Breast epithelium (tissue), 4 donors: ENCODE measurements at regions not wholly inside any gene's neighbourhood (a gene's known extent, or its start where the extent isn't known, plus 50 kb on each side); places are given as distances from the start of the nearest gene placed in this dataset.

Experiments used
- DNase-seq, 2 donors: peaks; one replicate each; pipeline ENCODE4 v3.0.0-alpha.2; 2019; ENCODE audit warnings: low spot score in 2 of 2
- H3K27ac ChIP-seq, 2 donors: fragments of 200-600 bp; sonication (generic) in 1 of 2; one replicate each; pipeline ENCODE4 v1.5.1; 2016 to 2019; ENCODE audit warnings: mild to moderate bottlenecking in 1 of 2
- H3K27me3 ChIP-seq, 2 donors: fragments of 200-600 bp; sonication (generic) in 1 of 2; one replicate each; pipeline versions ENCODE4 v1.5.1 to v1.6.0; 2017 to 2019; ENCODE audit warnings: control low read depth in 1 of 2, mild to moderate bottlenecking in 1 of 2
- H3K36me3 ChIP-seq: fragments of 200-600 bp; one replicate; pipeline ENCODE4 v1.5.1; 2019
- H3K4me1 ChIP-seq, 2 donors: fragments of 200-600 bp; sonication (generic); one replicate each; pipeline ENCODE4 v1.5.1; 2016 to 2019; ENCODE audit warnings: control low read depth in 1 of 2
- H3K4me3 ChIP-seq, 3 donors: fragments of 200-600 bp; sonication (generic); 1 replicate in 2 of 3; 2 replicates in 1 of 3; pipeline ENCODE4 v1.5.1; 2016 to 2019; ENCODE audit warnings: mild to moderate bottlenecking in 3 of 3, moderate library complexity in 2 of 3
- H3K9me3 ChIP-seq, 2 donors: fragments of 200-600 bp; sonication (generic) in 1 of 2; one replicate each; pipeline ENCODE4 v1.5.1; 2016 to 2019; ENCODE audit warnings: control low read depth in 1 of 2
- POLR2A ChIP-seq: fragments of 450-650 bp; IDR thresholded peaks from one replicate; pipeline ENCODE4 v1.6.1; 2016; ENCODE audit warnings: antibody characterized with exemption, mild to moderate bottlenecking, moderate library complexity
- POLR2AphosphoS5 ChIP-seq, 3 donors: sonication (generic); formaldehyde crosslinking; IDR thresholded peaks; one replicate each; pipeline ENCODE4 v1.6.1; 2017; ENCODE audit warnings: antibody characterized with exemption in 3 of 3
- intact Hi-C: fragments of 100-400 bp; cut with DNase I; formaldehyde crosslinking; loops from one replicate; pipeline ENCODE4 v1.15.1; 2023; ENCODE audit warnings: low total_unique reads
- TF ChIP-seq, protein P1 (sequence below), 3 donors: fragments of 450-650 bp; IDR thresholded peaks; one replicate each; pipeline ENCODE4 v1.5.1; 2016 to 2017; ENCODE audit warnings: antibody characterized with exemption in 3 of 3, mild to moderate bottlenecking in 3 of 3, moderate library complexity in 3 of 3

DNA sequence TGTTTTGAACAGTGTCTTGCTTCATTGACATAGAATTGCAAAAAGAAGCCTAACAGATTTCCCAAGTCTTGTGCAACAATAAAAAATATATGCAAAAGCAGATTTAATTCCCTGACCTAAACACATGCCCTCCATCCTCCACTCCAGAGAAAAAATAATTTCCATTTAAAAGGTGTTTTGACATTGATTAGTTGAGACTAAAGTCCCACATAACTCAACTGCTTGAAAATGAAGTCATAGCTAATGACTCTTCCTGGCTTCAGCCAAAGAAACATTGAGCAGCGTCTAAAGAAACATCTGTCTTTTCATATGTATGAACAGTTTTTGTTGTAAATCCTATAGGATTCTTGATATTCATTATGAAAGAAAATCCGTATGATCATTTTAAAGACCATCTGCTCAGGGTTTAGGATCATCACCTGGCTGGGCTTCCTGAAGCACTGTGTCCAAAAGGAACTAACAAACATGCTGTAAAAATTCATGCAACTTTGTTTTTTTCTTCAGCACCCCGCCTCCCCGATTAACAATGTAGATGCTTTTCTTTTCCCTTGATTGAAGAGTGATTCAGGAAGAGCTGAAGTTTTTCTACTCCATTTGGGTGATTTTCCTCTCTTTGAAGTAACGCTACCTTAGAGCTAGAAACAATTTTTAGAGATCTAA is 273.4 kb downstream of the HS3ST1 start:
- Histone ChIP-seq H3K27me3 (no peaks in the 10 kb centered on the region), H3K4me1 (no peaks in the 10 kb centered on the region), H3K27ac (no peak overlapping the region), H3K4me3 (no peak overlapping the region), H3K9me3 (no peaks in the 10 kb centered on the region), H3K36me3 (no peaks in the 10 kb centered on the region)
- TF ChIP-seq, protein P1, sequence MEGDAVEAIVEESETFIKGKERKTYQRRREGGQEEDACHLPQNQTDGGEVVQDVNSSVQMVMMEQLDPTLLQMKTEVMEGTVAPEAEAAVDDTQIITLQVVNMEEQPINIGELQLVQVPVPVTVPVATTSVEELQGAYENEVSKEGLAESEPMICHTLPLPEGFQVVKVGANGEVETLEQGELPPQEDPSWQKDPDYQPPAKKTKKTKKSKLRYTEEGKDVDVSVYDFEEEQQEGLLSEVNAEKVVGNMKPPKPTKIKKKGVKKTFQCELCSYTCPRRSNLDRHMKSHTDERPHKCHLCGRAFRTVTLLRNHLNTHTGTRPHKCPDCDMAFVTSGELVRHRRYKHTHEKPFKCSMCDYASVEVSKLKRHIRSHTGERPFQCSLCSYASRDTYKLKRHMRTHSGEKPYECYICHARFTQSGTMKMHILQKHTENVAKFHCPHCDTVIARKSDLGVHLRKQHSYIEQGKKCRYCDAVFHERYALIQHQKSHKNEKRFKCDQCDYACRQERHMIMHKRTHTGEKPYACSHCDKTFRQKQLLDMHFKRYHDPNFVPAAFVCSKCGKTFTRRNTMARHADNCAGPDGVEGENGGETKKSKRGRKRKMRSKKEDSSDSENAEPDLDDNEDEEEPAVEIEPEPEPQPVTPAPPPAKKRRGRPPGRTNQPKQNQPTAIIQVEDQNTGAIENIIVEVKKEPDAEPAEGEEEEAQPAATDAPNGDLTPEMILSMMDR (IDR thresholded peaks at IDR 0.05) = no peak
- TF ChIP-seq POLR2A (no peak), POLR2AphosphoS5 (IDR thresholded peaks at IDR 0.05) (no peak)
- intact Hi-C loops = no loop called here
- DNase-seq = no peak

DNA sequence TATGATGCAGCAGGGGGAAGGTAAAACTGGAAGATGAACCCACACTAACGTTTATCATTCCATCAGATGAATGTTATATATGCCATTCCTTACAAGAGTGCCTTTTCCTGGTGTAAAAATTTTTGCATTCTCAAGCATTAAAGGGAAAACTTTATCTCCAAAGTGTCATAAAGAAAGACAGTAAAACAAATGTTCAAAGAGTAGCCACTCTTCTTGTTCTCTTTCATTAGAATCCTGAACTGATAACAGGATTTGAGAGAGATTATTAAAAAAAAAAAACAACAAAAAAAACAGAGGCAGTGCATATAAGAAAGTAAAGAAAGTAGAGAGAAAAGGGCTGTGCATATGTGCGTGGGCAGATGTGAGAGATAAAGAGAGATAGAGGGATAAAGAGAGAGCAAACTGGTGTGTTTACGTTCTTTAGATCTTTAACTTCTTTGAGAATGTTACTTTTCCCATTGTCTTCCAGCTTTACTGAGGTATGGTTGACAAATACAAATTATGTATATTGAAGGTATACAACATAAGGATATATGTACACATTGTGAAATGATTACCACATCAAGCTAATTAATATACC is 275.4 kb downstream of the HS3ST1 start:
- H3K4me3 ChIP-seq = no peak overlapping the region
- H3K4me1 ChIP-seq = no peaks in the 10 kb centered on the region
- DNase-seq = no peak
- no peak overlapping the region for H3K27ac ChIP-seq
- TF ChIP-seq POLR2AphosphoS5 (IDR thresholded peaks at IDR 0.05) (no peak), POLR2A (no peak)
- TF ChIP-seq, protein P1 (IDR thresholded peaks at IDR 0.05) = no peak
- H3K27me3 ChIP-seq = no peaks in the 10 kb centered on the region
- no peaks in the 10 kb centered on the region for H3K36me3 ChIP-seq
- no peaks in the 10 kb centered on the region for H3K9me3 ChIP-seq
- intact Hi-C loops = no loop called here

DNA sequence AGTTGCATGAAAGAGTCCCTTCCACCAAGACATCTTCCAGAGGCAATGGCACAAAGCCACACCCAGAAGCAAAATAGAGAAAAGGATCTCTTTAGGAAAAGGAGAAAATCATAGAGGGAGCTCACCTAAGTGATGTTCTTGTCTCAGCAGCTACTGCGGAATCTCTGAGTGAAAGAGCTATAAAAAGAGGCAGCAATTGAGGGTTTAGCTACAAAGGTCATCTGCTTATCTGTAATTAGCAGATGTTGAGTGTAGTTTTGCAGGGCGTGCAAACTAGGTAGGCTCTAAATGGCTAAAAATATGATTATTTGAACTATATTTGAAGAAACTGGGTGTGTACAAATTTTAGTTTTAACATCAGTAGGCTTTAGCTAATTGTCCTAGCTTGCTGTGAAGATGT is 276.0 kb downstream of the HS3ST1 start:
- Histone ChIP-seq H3K27me3 (no peaks in the 10 kb centered on the region), H3K27ac (no peak overlapping the region), H3K4me3 (no peak overlapping the region), H3K36me3 (no peaks in the 10 kb centered on the region), H3K4me1 (no peaks in the 10 kb centered on the region), H3K9me3 (no peaks in the 10 kb centered on the region)
- TF ChIP-seq POLR2A (no peak), POLR2AphosphoS5 (IDR thresholded peaks at IDR 0.05) (no peak)
- TF ChIP-seq, protein P1 (IDR thresholded peaks at IDR 0.05) = no peak
- intact Hi-C loops = no loop called here
- no peak for DNase-seq

DNA sequence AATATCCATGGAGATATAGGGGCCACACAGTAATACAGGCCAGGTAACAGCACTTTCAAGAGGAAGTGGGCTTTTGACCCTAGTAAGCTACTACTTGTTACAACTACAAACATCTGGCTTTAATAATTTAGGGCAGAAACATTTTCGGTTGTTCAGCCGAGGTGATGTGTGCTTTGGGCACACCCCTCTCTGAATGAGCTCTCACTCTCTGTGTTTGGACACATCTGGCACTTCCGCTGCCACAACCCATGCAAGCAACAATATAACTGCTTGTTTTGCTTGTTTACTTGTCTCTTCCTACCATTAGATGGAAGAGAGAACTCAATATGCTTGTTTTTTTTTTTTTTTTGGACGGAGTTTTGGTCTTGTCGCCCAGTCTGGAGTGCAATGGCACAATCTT is 277.2 kb downstream of the HS3ST1 start:
- TF ChIP-seq, protein P1 (IDR thresholded peaks at IDR 0.05) = no peak
- TF ChIP-seq POLR2A (no peak), POLR2AphosphoS5 (IDR thresholded peaks at IDR 0.05) (no peak)
- Histone ChIP-seq H3K27me3 (no peaks in the 10 kb centered on the region), H3K27ac (no peak overlapping the region), H3K9me3 (no peaks in the 10 kb centered on the region), H3K4me3 (no peak overlapping the region), H3K4me1 (no peaks in the 10 kb centered on the region), H3K36me3 (no peaks in the 10 kb centered on the region)
- no peak for DNase-seq
- intact Hi-C loops = no loop called here

DNA sequence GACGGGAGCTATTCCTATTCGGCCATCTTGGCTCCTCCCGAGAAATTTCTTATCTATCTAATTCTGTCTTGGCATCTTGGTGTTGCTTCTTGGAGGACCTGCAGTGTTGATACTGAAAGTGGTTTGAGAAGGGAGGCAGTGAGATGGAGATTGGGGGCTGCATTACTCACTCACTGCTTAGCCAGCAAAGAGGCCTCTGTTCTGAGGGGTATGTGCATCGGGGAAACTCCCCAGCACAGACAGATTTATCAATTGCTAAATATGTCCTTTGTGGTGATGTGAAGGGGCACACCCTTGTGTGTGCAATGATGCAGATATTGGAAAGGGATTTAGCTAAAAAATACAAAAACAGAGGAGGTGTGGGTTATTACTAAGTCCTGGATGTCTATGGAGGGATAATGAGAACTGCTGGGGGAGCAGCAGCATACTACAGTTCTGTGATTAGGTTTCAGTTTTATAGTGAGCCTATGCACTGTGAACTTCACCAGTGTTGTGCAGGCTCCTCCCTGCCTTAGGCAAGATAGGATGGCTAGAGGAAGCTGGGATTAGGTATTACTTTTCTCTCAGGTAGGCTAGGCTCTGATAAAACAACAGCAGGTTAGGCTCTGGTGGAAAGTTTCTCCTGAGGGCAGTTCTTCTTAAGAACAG is 279.0 kb downstream of the HS3ST1 start:
- intact Hi-C loops = no loop called here
- no peak for DNase-seq
- Histone ChIP-seq H3K27me3 (no peaks in the 10 kb centered on the region), H3K4me3 (no peak overlapping the region), H3K36me3 (no peaks in the 10 kb centered on the region), H3K27ac (no peak overlapping the region), H3K4me1 (no peaks in the 10 kb centered on the region), H3K9me3 (no peaks in the 10 kb centered on the region)
- TF ChIP-seq, protein P1 (IDR thresholded peaks at IDR 0.05) = no peak
- TF ChIP-seq POLR2AphosphoS5 (IDR thresholded peaks at IDR 0.05) = no peak
- TF ChIP-seq POLR2A = no peak
